Esophagus squamous epithelium (tissue), 5 donors: ENCODE measurements at regions not wholly inside any gene's neighbourhood (a gene's known extent, or its start where the extent isn't known, plus 50 kb on each side); places are given as distances from the start of the nearest gene placed in this dataset.

ENCODE experiments used
- DNase-seq: peaks from one replicate; lab custom pipeline; 2025; lab: John Stamatoyannopoulos, UW
- H3K27ac ChIP-seq, 4 donors: fragments of 200-600 bp; sonication (generic); one replicate each; pipeline ENCODE4 v1.5.1; 2016 to 2019; ENCODE audit warnings: mild to moderate bottlenecking in 1 of 4
- H3K27me3 ChIP-seq, 4 donors: fragments of 200-600 bp; sonication (generic); 1 replicate in 3 of 4; 2 replicates in 1 of 4; pipeline versions ENCODE4 v1.5.1 to v1.6.0; 2017 to 2021; ENCODE audit warnings: antibody characterized with exemption in 1 of 4
- H3K36me3 ChIP-seq, 3 donors: fragments of 200-600 bp; sonication (generic); one replicate each; pipeline ENCODE4 v1.5.1; 2016 to 2019
- H3K4me1 ChIP-seq, 3 donors: fragments of 200-600 bp; sonication (generic); one replicate each; pipeline ENCODE4 v1.5.1; 2017 to 2019
- H3K4me3 ChIP-seq, 4 donors: fragments of 200-600 bp; sonication (generic); 1 replicate in 3 of 4; 2 replicates in 1 of 4; pipeline ENCODE4 v1.5.1; 2016 to 2019; ENCODE audit warnings: mild to moderate bottlenecking in 2 of 4, moderate library complexity in 1 of 4
- H3K9me3 ChIP-seq, 3 donors: fragments of 200-600 bp; sonication (generic); one replicate each; pipeline ENCODE4 v1.5.1; 2016 to 2019
- POLR2A ChIP-seq, 4 donors: fragments of 450-650 bp; IDR thresholded peaks; one replicate each; pipeline ENCODE4 v1.6.1; 2017; ENCODE audit warnings: antibody characterized with exemption in 4 of 4, mild to moderate bottlenecking in 4 of 4, moderate library complexity in 3 of 4
- WGBS, 2 donors: methylation state at CpG; one replicate each; pipeline ENCODE4 v1.1.5; 2018; 5-methylcytosine and 5-hydroxymethylcytosine counted together
- intact Hi-C: fragments of 100-400 bp; cut with DNase I; formaldehyde crosslinking; loops from one replicate; pipeline ENCODE4 v1.15.0; 2022
- TF ChIP-seq, protein P1 (sequence below), 6 experiments: fragments of 450-650 bp in 4 of 6; fragments of 200-600 bp in 2 of 6; sonication (generic) in 2 of 6; IDR thresholded peaks; one replicate each; pipeline ENCODE4 v1.5.1; 2016 to 2019; ENCODE audit warnings: antibody characterized with exemption in 6 of 6, mild to moderate bottlenecking in 4 of 6, moderate library complexity in 4 of 6
- donor health status: DM: yes; HTN: yes; CAD: no.

DNA sequence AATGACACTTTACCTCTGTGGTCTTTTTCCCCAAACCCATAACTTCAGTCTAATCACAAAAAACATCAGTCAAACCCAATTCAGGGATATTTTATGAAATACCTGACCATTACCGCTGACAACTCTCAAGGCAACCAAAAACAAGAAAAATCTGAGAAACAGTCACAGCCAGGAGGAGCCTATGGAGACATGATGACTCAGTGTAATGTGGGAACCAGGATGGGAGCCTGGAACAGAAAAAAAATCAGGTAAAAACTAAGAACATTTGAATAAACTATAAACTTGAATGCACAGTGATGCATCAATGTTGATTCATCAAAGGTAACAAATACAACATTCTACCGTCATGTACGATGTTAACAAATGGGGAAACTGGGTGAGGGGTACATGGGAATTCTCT lies 84.1 kb upstream of the TSHZ2 start:
- intact Hi-C loops, result no loop called here
- WGBS, 2 donors, result 50 to 90% methylated on average over 3 of the region's 3 CpGs
- Histone ChIP-seq H3K27ac (no peak overlapping the region), H3K36me3 (no peaks in the 10 kb centered on the region), H3K9me3 (no peaks in the 10 kb centered on the region), H3K27me3 (no peaks in the 10 kb centered on the region), H3K4me3 (no peak overlapping the region), H3K4me1 (no peaks in the 10 kb centered on the region)
- TF ChIP-seq, protein P1, sequence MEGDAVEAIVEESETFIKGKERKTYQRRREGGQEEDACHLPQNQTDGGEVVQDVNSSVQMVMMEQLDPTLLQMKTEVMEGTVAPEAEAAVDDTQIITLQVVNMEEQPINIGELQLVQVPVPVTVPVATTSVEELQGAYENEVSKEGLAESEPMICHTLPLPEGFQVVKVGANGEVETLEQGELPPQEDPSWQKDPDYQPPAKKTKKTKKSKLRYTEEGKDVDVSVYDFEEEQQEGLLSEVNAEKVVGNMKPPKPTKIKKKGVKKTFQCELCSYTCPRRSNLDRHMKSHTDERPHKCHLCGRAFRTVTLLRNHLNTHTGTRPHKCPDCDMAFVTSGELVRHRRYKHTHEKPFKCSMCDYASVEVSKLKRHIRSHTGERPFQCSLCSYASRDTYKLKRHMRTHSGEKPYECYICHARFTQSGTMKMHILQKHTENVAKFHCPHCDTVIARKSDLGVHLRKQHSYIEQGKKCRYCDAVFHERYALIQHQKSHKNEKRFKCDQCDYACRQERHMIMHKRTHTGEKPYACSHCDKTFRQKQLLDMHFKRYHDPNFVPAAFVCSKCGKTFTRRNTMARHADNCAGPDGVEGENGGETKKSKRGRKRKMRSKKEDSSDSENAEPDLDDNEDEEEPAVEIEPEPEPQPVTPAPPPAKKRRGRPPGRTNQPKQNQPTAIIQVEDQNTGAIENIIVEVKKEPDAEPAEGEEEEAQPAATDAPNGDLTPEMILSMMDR (IDR thresholded peaks at IDR 0.05), result no peak
- no peak for TF ChIP-seq POLR2A (IDR thresholded peaks at IDR 0.05)
- DNase-seq, result no peak

DNA sequence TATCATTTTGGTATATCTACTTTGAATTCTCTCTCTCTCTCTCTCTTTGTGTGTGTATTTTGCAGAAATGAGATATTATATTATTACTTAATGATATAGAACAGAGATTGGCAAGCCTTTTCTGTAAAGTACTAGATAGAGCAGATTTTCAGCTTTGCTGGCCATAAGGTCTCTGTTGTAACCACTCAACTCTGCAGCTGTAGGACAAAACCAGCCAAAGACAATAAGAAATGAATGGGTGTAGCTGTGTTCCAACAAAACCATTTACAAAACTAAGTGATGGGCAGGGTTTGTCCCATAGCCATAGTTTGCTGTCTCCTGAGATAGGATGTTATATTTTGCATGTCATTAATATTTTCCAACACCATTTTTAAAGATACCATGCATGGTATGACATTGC lies 91.2 kb upstream of the TSHZ2 start:
- no peaks in the 10 kb centered on the region for H3K27me3 ChIP-seq
- intact Hi-C loops, result no loop called here
- no peak overlapping the region for H3K4me3 ChIP-seq
- H3K4me1 ChIP-seq, result no peaks in the 10 kb centered on the region
- DNase-seq, result no peak
- H3K36me3 ChIP-seq, result no peaks in the 10 kb centered on the region
- no peaks in the 10 kb centered on the region for H3K9me3 ChIP-seq
- TF ChIP-seq, protein P1 (IDR thresholded peaks at IDR 0.05), result no peak
- TF ChIP-seq POLR2A (IDR thresholded peaks at IDR 0.05), result no peak
- H3K27ac ChIP-seq, result no peak overlapping the region

DNA sequence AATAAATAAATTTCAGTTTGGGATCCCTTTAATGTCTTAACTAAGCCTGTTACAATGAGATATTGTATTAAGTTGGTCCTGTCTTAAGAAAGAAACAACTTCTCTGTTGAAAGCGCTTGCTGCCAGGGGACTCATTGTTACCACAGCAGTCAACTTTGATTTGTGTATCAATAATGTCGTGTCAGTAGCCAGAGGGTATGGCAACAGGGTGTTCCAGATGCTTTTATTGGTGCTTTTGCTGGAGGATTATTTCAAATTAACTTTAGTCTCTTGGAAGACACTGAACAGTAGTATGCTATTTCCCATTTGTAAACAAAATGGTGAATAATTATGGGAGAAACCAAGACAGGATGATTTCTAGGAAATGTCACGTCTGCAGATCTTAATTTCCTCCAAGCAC lies 91.9 kb upstream of the TSHZ2 start:
- no peak for TF ChIP-seq POLR2A (IDR thresholded peaks at IDR 0.05)
- TF ChIP-seq, protein P1 (IDR thresholded peaks at IDR 0.05), result no peak
- no peaks in the 10 kb centered on the region for H3K36me3 ChIP-seq
- H3K4me3 ChIP-seq, result no peak overlapping the region
- intact Hi-C loops, result no loop called here
- WGBS, 2 donors, result 25 to 50% methylated on average over 3 of the region's 3 CpGs
- no peaks in the 10 kb centered on the region for H3K27me3 ChIP-seq
- H3K9me3 ChIP-seq, result no peaks in the 10 kb centered on the region
- H3K27ac ChIP-seq, result no peak overlapping the region
- no peak for DNase-seq
- H3K4me1 ChIP-seq, result no peaks in the 10 kb centered on the region

DNA sequence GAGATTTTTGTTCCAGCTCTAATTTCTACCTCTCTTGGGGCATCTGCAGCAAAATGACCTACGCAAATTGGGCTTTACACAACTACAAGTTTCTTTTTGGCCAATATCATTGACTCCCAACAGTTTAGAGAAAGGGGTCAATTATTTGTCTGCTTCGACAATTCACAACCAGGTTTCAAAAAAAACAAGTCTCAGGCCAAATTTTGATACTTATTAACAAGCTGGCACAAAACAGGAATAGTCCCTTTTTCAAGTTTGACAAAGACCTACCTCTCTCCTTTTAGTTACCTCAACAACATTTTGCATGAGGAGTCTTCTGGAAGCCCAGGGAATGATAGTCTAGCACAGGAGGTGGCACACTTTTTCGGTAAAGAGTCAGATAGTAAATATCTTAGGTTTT lies 97.9 kb upstream of the TSHZ2 start:
- DNase-seq, result no peak
- intact Hi-C loops, result no loop called here
- Histone ChIP-seq H3K27me3 (no peaks in the 10 kb centered on the region), H3K4me1 (no peaks in the 10 kb centered on the region), H3K36me3 (no peaks in the 10 kb centered on the region), H3K9me3 (no peaks in the 10 kb centered on the region), H3K4me3 (no peak overlapping the region), H3K27ac (no peak overlapping the region)
- WGBS, 2 donors, result 90 to 91% methylated on average over 3 of the region's 3 CpGs
- no peak for TF ChIP-seq POLR2A (IDR thresholded peaks at IDR 0.05)
- TF ChIP-seq, protein P1 (IDR thresholded peaks at IDR 0.05), result no peak

- TF ChIP-seq, protein P1 (IDR thresholded peaks at IDR 0.05), result no peak
- TF ChIP-seq POLR2A (IDR thresholded peaks at IDR 0.05), result no peak
- intact Hi-C loops, result no loop called here
- WGBS, 2 donors, result 57 to 59% methylated on average over 6 of the region's 6 CpGs
- no peak for DNase-seq
- H3K4me1 ChIP-seq, result peaks cover 0 to 6% (median 0%) of the 10 kb centered on the region in 3 donors
- H3K27ac ChIP-seq, result no peak overlapping the region
- H3K36me3 ChIP-seq, result no peaks in the 10 kb centered on the region
- H3K4me3 ChIP-seq, result no peak overlapping the region
- no peaks in the 10 kb centered on the region for H3K9me3 ChIP-seq
- H3K27me3 ChIP-seq, result no peaks in the 10 kb centered on the region
Measured at GRCh38 chr20:52869698-52870501, 102.3 kb upstream of the TSHZ2 start.
